ENCODE measurements at regions not wholly inside any gene's neighbourhood (a gene's known extent, or its start where the extent isn't known, plus 50 kb on each side); places are given as distances from the start of the nearest gene placed in this dataset.

- no peak overlapping the region for H2AFZ ChIP-seq (ENCODE audit: low read depth, low read length)
- no peak overlapping the region for H2AK5ac ChIP-seq (ENCODE audit: low read length, severe bottlenecking)
- H4K8ac ChIP-seq (ENCODE audit: low read length) = no peak overlapping the region
- H3K4me2 ChIP-seq (ENCODE audit: low read length, poor library complexity, severe bottlenecking) = no peak overlapping the region
- H2BK12ac ChIP-seq (ENCODE audit: low read length in 2 of 2) = no peak overlapping the region
- no peak overlapping the region for H2BK120ac ChIP-seq (ENCODE audit: low read depth, low read length)
- H3K9me3 ChIP-seq (ENCODE audit: control insufficient read depth, low read length) = no peaks in the 10 kb centered on the region
- no peak overlapping the region for H4K91ac ChIP-seq (ENCODE audit: low read length)
- no peak overlapping the region for H3K27ac ChIP-seq (ENCODE audit: low read length, poor library complexity, severe bottlenecking)
- no peaks in the 10 kb centered on the region for H3K4me1 ChIP-seq (ENCODE audit: control insufficient read depth, insufficient read depth, low read depth, low read length)
- H3K79me1 ChIP-seq (replicated peaks; ENCODE audit: low read length, poor library complexity, severe bottlenecking) = no peaks in the 10 kb centered on the region
- H3K18ac ChIP-seq (ENCODE audit: low read depth in 1 of 2, low read length in 2 of 2) = no peak overlapping the region
- H3K9ac ChIP-seq (ENCODE audit: low read length) = no peak overlapping the region
- H3K36me3 ChIP-seq (ENCODE audit: control insufficient read depth in 1 of 2, insufficient read depth in 2 of 2, low read depth in 1 of 2, low read length in 2 of 2) = no peaks in the 10 kb centered on the region
- no peak overlapping the region for H2BK5ac ChIP-seq (ENCODE audit: low read depth, low read length, poor library complexity, severe bottlenecking)
- no peaks in the 10 kb centered on the region for H3K27me3 ChIP-seq (ENCODE audit: control insufficient read depth in 1 of 2, insufficient read depth in 1 of 2, low read length in 2 of 2)
- WGBS = 96% methylated on average over 2 of the region's 3 CpGs
- no peak overlapping the region for H2BK15ac ChIP-seq (ENCODE audit: low read depth, poor library complexity, severe bottlenecking)
- no peak overlapping the region for H3K23ac ChIP-seq (ENCODE audit: low read length in 2 of 2)
- no peak overlapping the region for H3K4me3 ChIP-seq (ENCODE audit: insufficient read depth in 1 of 2, low read depth in 1 of 2, low read length in 2 of 2)
- no peak overlapping the region for H3K14ac ChIP-seq (ENCODE audit: low read length in 2 of 2)
- DNase-seq = no peak
- H3K4ac ChIP-seq (ENCODE audit: low read depth in 1 of 2, low read length in 2 of 2) = no peak overlapping the region
These were observed 149.9 kb upstream of the RBBP8 start for GRCh38 chr18:22783245-22783644.

DNA sequence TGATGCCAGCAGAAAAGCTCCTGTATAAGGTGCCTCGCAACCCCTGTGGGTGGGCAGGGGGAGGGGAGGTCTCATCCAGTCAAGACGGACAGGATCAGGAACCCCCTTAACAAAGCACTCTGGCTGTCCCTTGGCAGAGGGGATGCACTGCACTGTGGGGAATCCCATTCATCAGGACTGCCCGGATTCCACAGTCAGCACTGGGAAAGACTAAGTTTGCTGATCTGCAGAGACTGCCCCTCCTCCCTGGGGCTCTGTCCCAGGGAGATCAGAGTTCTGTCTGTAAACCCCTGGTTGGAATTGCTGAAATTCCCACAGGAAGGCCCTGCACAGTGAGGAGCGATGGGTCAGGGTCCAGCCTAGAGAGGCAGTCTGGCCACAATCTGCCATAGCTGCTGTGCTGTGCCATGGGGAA, 149.5 kb upstream of the RBBP8 start:
- Histone ChIP-seq H3K4me3 (ENCODE audit: insufficient read depth in 1 of 2, low read depth in 1 of 2, low read length in 2 of 2) (no peak overlapping the region), H3K18ac (ENCODE audit: low read depth in 1 of 2, low read length in 2 of 2) (no peak overlapping the region), H2BK120ac (ENCODE audit: low read depth, low read length) (no peak overlapping the region), H3K36me3 (ENCODE audit: control insufficient read depth in 1 of 2, insufficient read depth in 2 of 2, low read depth in 1 of 2, low read length in 2 of 2) (no peaks in the 10 kb centered on the region), H3K9me3 (ENCODE audit: control insufficient read depth, low read length) (no peaks in the 10 kb centered on the region), H2BK5ac (ENCODE audit: low read depth, low read length, poor library complexity, severe bottlenecking) (no peak overlapping the region), H2BK12ac (ENCODE audit: low read length in 2 of 2) (no peak overlapping the region), H3K9ac (ENCODE audit: low read length) (no peak overlapping the region), H3K27me3 (ENCODE audit: control insufficient read depth in 1 of 2, insufficient read depth in 1 of 2, low read length in 2 of 2) (no peaks in the 10 kb centered on the region), H3K23ac (ENCODE audit: low read length in 2 of 2) (no peak overlapping the region), H4K91ac (ENCODE audit: low read length) (no peak overlapping the region), H2AFZ (ENCODE audit: low read depth, low read length) (no peak overlapping the region), H3K27ac (ENCODE audit: low read length, poor library complexity, severe bottlenecking) (no peak overlapping the region), H2BK15ac (ENCODE audit: low read depth, poor library complexity, severe bottlenecking) (no peak overlapping the region), H3K79me1 (replicated peaks; ENCODE audit: low read length, poor library complexity, severe bottlenecking) (no peaks in the 10 kb centered on the region), H3K4me2 (ENCODE audit: low read length, poor library complexity, severe bottlenecking) (no peak overlapping the region), H4K8ac (ENCODE audit: low read length) (no peak overlapping the region), H3K14ac (ENCODE audit: low read length in 2 of 2) (no peak overlapping the region), H3K4ac (ENCODE audit: low read depth in 1 of 2, low read length in 2 of 2) (no peak overlapping the region), H3K4me1 (ENCODE audit: control insufficient read depth, insufficient read depth, low read depth, low read length) (no peaks in the 10 kb centered on the region), H2AK5ac (ENCODE audit: low read length, severe bottlenecking) (no peak overlapping the region)
- DNase-seq = no peak
- WGBS = 90% methylated on average over 4 of the region's 4 CpGs

DNA sequence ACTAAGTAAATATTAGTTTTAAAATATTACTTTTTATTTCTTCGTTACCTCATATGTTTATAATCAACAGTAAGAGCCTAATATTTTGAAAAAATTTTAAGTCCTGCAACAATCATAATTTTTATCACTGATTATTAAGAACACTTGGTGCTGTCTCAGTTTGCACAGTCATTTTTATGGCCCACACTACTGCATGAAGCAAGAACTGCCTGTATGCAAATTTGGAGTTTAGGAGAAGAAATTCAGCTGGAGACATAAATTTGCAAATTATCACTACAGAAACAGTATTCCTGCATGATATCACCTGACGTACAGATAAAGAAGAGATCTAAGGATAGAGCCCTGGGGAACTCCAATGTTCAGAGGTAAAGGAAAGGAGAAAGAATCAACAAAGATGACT, 144.1 kb upstream of the RBBP8 start:
- Histone ChIP-seq H3K23ac (ENCODE audit: low read length in 2 of 2) (no peak overlapping the region), H2BK15ac (ENCODE audit: low read depth, poor library complexity, severe bottlenecking) (no peak overlapping the region), H2BK120ac (ENCODE audit: low read depth, low read length) (no peak overlapping the region), H3K14ac (ENCODE audit: low read length in 2 of 2) (no peak overlapping the region), H3K4me2 (ENCODE audit: low read length, poor library complexity, severe bottlenecking) (no peak overlapping the region), H3K79me1 (replicated peaks; ENCODE audit: low read length, poor library complexity, severe bottlenecking) (no peaks in the 10 kb centered on the region), H2AK5ac (ENCODE audit: low read length, severe bottlenecking) (no peak overlapping the region), H4K8ac (ENCODE audit: low read length) (no peak overlapping the region), H3K18ac (ENCODE audit: low read depth in 1 of 2, low read length in 2 of 2) (no peak overlapping the region), H2BK12ac (ENCODE audit: low read length in 2 of 2) (no peak overlapping the region), H3K4ac (ENCODE audit: low read depth in 1 of 2, low read length in 2 of 2) (no peak overlapping the region), H4K91ac (ENCODE audit: low read length) (no peak overlapping the region), H3K9me3 (ENCODE audit: control insufficient read depth, low read length) (no peaks in the 10 kb centered on the region), H3K36me3 (ENCODE audit: control insufficient read depth in 1 of 2, insufficient read depth in 2 of 2, low read depth in 1 of 2, low read length in 2 of 2) (no peaks in the 10 kb centered on the region), H3K9ac (ENCODE audit: low read length) (no peak overlapping the region), H3K4me1 (ENCODE audit: control insufficient read depth, insufficient read depth, low read depth, low read length) (no peaks in the 10 kb centered on the region), H2AFZ (ENCODE audit: low read depth, low read length) (no peak overlapping the region), H2BK5ac (ENCODE audit: low read depth, low read length, poor library complexity, severe bottlenecking) (no peak overlapping the region), H3K4me3 (ENCODE audit: insufficient read depth in 1 of 2, low read depth in 1 of 2, low read length in 2 of 2) (no peak overlapping the region), H3K27me3 (ENCODE audit: control insufficient read depth in 1 of 2, insufficient read depth in 1 of 2, low read length in 2 of 2) (no peaks in the 10 kb centered on the region), H3K27ac (ENCODE audit: low read length, poor library complexity, severe bottlenecking) (no peak overlapping the region)
- no peak for DNase-seq
- WGBS = 97% methylated on average over 1 of the region's 2 CpGs

- no peak overlapping the region for H3K4ac ChIP-seq (ENCODE audit: low read depth in 1 of 2, low read length in 2 of 2)
- H3K4me1 ChIP-seq (ENCODE audit: control insufficient read depth, insufficient read depth, low read depth, low read length) = no peaks in the 10 kb centered on the region
- H3K27me3 ChIP-seq (ENCODE audit: control insufficient read depth in 1 of 2, insufficient read depth in 1 of 2, low read length in 2 of 2) = no peaks in the 10 kb centered on the region
- H2BK15ac ChIP-seq (ENCODE audit: low read depth, poor library complexity, severe bottlenecking) = no peak overlapping the region
- H4K91ac ChIP-seq (ENCODE audit: low read length) = no peak overlapping the region
- H2BK5ac ChIP-seq (ENCODE audit: low read depth, low read length, poor library complexity, severe bottlenecking) = no peak overlapping the region
- no peak overlapping the region for H2BK120ac ChIP-seq (ENCODE audit: low read depth, low read length)
- H2AK5ac ChIP-seq (ENCODE audit: low read length, severe bottlenecking) = no peak overlapping the region
- DNase-seq = no peak
- H2AFZ ChIP-seq (ENCODE audit: low read depth, low read length) = no peak overlapping the region
- no peaks in the 10 kb centered on the region for H3K36me3 ChIP-seq (ENCODE audit: control insufficient read depth in 1 of 2, insufficient read depth in 2 of 2, low read depth in 1 of 2, low read length in 2 of 2)
- H4K8ac ChIP-seq (ENCODE audit: low read length) = no peak overlapping the region
- WGBS = 83% methylated on average over 5 of the region's 5 CpGs
- no peak overlapping the region for H3K27ac ChIP-seq (ENCODE audit: low read length, poor library complexity, severe bottlenecking)
- no peak overlapping the region for H3K4me2 ChIP-seq (ENCODE audit: low read length, poor library complexity, severe bottlenecking)
- no peak overlapping the region for H3K23ac ChIP-seq (ENCODE audit: low read length in 2 of 2)
- H3K14ac ChIP-seq (ENCODE audit: low read length in 2 of 2) = no peak overlapping the region
- H2BK12ac ChIP-seq (ENCODE audit: low read length in 2 of 2) = no peak overlapping the region
- no peak overlapping the region for H3K9ac ChIP-seq (ENCODE audit: low read length)
- no peaks in the 10 kb centered on the region for H3K9me3 ChIP-seq (ENCODE audit: control insufficient read depth, low read length)
- H3K18ac ChIP-seq (ENCODE audit: low read depth in 1 of 2, low read length in 2 of 2) = no peak overlapping the region
- H3K4me3 ChIP-seq (ENCODE audit: insufficient read depth in 1 of 2, low read depth in 1 of 2, low read length in 2 of 2) = no peak overlapping the region
- H3K79me1 ChIP-seq (replicated peaks; ENCODE audit: low read length, poor library complexity, severe bottlenecking) = no peaks in the 10 kb centered on the region
These were observed 143.5 kb upstream of the RBBP8 start for GRCh38 chr18:22789600-22789999.

Measured in mesenchymal stem cell (in vitro differentiated cells and primary cell).